OCI-LY1 (cell line): ENCODE measurements at regions not wholly inside any gene's neighbourhood (a gene's known extent, or its start where the extent isn't known, plus 50 kb on each side); places are given as distances from the start of the nearest gene placed in this dataset.

Experiments
- CTCF ChIP-seq: fragments of 200-600 bp; sonication (generic), shearing (Covaris generic); IDR thresholded peaks from 2 replicates; pipeline ENCODE4 v1.5.1; 2017; ENCODE audit warnings: mild to moderate bottlenecking, antibody characterized with exemption, low read length, moderate library complexity, mixed read lengths
- EZH2 ChIP-seq: fragments of 200-600 bp; sonication (generic), shearing (Covaris generic); IDR thresholded peaks from 2 replicates; pipeline ENCODE4 v1.8.0; 2017; ENCODE audit warnings: borderline replicate concordance, mixed run types, mild to moderate bottlenecking, antibody characterized with exemption, low read length, moderate library complexity, mixed read lengths

- TF ChIP-seq CTCF (no peak), EZH2 (no peak)
Observed at GRCh38 chr2:104444392-104444791, 409.5 kb upstream of the POU3F3 start.
